ENCODE measurements at regions not wholly inside any gene's neighbourhood (a gene's known extent, or its start where the extent isn't known, plus 50 kb on each side); places are given as distances from the start of the nearest gene placed in this dataset.

- no peak for TF ChIP-seq NFE2L1 (tag; IDR thresholded peaks at IDR 0.05; ENCODE audit: borderline replicate concordance, low read depth)
- no peak for TF ChIP-seq POLR2A (conservative IDR thresholded peaks at IDR 0.05)
- no peak for TF ChIP-seq SMARCA4 (IDR thresholded peaks at IDR 0.05)
- no peak for TF ChIP-seq SIX5 (IDR thresholded peaks at IDR 0.05; ENCODE audit: borderline replicate concordance in 1 of 2, insufficient read depth in 1 of 2, low read depth in 1 of 2, low read length in 2 of 2)
Observed at GRCh38 chr12:38385486-38385885, 68.9 kb downstream of the ALG10B start.
